Progenitor cell of endocrine pancreas (in vitro differentiated cells): ENCODE measurements at regions not wholly inside any gene's neighbourhood (a gene's known extent, or its start where the extent isn't known, plus 50 kb on each side); places are given as distances from the start of the nearest gene placed in this dataset.
A peak's percentile ranks its signal among the peaks of the same experiment; 100 is the strongest.

Experiments used
- DNase-seq: peaks from one replicate; pipeline ENCODE4 v3.0.0; 2021; ENCODE audit warnings: low spot score; ENCODE audit not compliant: unreplicated experiment
- H3K27ac Mint-ChIP-seq: 2 replicates; pipeline ENCODE4 v1.8.0; 2021; ENCODE audit warnings: mild to moderate bottlenecking, moderate library complexity, mixed read lengths
- H3K27me3 Mint-ChIP-seq: 2 replicates; pipeline ENCODE4 v1.8.0; 2021; ENCODE audit warnings: mixed read lengths
- H3K36me3 Mint-ChIP-seq: 2 replicates; pipeline ENCODE4 v1.8.0; 2022; ENCODE audit warnings: mixed read lengths; ENCODE audit not compliant: insufficient read depth
- H3K4me1 Mint-ChIP-seq: 2 replicates; pipeline ENCODE4 v1.8.0; 2021; ENCODE audit warnings: low read depth, mixed read lengths
- H3K4me3 Mint-ChIP-seq: 2 replicates; pipeline ENCODE4 v1.8.0; 2021; ENCODE audit warnings: low read depth, mild to moderate bottlenecking, moderate library complexity, mixed read lengths
- H3K9me3 Mint-ChIP-seq: 2 replicates; pipeline ENCODE4 v1.8.0; 2021; ENCODE audit warnings: low read depth, mixed read lengths
- TF ChIP-seq, protein P1 (sequence below): fragments of 200-600 bp; sonication (generic); IDR thresholded peaks from one replicate; pipeline ENCODE4 v1.5.0; 2021; ENCODE audit warnings: antibody characterized with exemption, mild to moderate bottlenecking; ENCODE audit not compliant: unreplicated experiment

DNA sequence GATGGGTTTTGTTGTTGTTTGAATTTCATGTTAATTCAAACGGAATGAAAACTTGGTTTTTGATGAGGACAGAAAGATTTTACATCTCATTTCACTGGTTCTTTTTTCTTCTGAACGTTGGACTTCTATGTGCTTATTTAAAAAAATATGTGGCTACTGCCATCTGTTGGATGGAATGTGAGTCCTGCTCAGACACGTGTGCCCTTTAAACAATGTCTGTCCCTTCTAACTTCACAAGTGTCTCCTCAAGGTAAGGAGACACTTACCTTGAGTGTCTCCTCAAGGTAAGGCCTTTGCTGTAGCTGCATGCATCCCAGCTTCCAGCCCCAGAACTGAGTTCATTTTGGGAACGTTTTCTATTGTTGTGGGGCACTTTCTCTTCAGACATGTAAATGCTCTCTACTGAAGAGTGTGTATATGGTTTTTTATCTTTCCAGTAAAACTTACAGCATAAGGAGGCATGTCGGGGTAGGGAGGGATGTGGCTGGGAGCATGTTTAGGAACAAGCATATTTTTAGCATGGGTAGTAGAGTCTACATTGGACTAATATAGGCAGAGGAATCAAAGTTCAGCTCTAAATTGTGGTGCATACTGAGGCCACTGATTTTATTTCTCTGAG is 63.1 kb upstream of the UBE3A start:
- Mint-ChIP-seq H3K27me3 (no peaks in the 10 kb centered on the region), H3K9me3 (no peaks in the 10 kb centered on the region), H3K27ac (no peak overlapping the region), H3K36me3 (no peaks in the 10 kb centered on the region), H3K4me3 (no peak overlapping the region), H3K4me1 (no peaks in the 10 kb centered on the region)
- DNase-seq, result no peak
- TF ChIP-seq, protein P1, sequence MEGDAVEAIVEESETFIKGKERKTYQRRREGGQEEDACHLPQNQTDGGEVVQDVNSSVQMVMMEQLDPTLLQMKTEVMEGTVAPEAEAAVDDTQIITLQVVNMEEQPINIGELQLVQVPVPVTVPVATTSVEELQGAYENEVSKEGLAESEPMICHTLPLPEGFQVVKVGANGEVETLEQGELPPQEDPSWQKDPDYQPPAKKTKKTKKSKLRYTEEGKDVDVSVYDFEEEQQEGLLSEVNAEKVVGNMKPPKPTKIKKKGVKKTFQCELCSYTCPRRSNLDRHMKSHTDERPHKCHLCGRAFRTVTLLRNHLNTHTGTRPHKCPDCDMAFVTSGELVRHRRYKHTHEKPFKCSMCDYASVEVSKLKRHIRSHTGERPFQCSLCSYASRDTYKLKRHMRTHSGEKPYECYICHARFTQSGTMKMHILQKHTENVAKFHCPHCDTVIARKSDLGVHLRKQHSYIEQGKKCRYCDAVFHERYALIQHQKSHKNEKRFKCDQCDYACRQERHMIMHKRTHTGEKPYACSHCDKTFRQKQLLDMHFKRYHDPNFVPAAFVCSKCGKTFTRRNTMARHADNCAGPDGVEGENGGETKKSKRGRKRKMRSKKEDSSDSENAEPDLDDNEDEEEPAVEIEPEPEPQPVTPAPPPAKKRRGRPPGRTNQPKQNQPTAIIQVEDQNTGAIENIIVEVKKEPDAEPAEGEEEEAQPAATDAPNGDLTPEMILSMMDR, result peak; percentile 66

DNA sequence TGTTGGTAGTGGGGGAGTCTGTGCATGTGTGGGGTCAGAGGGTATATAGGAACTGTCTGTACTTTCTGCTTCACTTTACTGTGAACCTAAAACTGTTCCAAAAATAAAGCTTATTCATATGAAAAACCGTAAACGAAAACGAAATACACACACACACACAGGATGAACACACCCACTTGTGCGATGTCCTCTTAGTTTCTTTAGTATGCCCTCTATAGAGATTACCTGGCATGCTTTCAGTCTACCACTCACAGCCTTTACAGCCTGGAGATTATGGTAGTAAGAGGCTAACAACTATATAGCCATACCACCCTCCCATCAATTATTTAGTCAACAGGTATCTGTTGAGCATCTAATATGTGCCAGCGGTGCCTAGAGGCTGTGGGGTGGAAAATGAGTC is 60.0 kb upstream of the UBE3A start:
- Mint-ChIP-seq H3K4me1 (no peaks in the 10 kb centered on the region), H3K27ac (no peak overlapping the region)
- TF ChIP-seq, protein P1, result no peak

DNA sequence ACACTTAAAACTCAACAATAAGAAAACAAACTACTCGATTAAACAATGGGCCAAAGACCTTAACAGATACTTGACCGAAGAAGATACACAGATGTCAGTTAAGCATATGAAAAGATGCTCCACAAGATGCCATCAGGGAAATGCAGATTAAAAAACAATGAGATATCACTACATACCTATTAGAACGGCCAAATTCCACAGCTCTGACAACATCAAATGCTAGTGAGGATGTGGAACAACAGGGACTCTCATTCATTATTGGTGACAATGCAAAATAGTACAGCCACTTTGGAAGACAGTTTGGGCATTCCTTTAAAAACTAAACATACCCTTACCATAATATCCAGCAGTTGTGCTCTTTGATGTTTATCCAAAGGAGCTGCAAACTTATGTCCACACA is 59.1 kb upstream of the UBE3A start:
- TF ChIP-seq, protein P1, result no peak
- Mint-ChIP-seq H3K4me3 (no peak overlapping the region), H3K27me3 (no peaks in the 10 kb centered on the region), H3K27ac (no peak overlapping the region), H3K36me3 (no peaks in the 10 kb centered on the region), H3K4me1 (no peaks in the 10 kb centered on the region), H3K9me3 (peaks cover 8% of the 10 kb centered on the region)
- no peak for DNase-seq

More for the DNA sequence above, 60.0 kb upstream of the UBE3A start:
- DNase-seq, result no peak
- Mint-ChIP-seq H3K27me3 (no peaks in the 10 kb centered on the region), H3K4me3 (no peak overlapping the region), H3K36me3 (no peaks in the 10 kb centered on the region), H3K9me3 (peaks cover 2% of the 10 kb centered on the region)

GRCh38 chr15:25493823-25494526 is 55.2 kb upstream of the UBE3A start:
- Mint-ChIP-seq H3K36me3 (peaks cover 5% of the 10 kb centered on the region), H3K27me3 (no peaks in the 10 kb centered on the region), H3K9me3 (peaks cover 23% of the 10 kb centered on the region), H3K4me3 (no peak overlapping the region), H3K4me1 (no peaks in the 10 kb centered on the region), H3K27ac (no peak overlapping the region)
- DNase-seq, result no peak
- TF ChIP-seq, protein P1, result no peak

DNA sequence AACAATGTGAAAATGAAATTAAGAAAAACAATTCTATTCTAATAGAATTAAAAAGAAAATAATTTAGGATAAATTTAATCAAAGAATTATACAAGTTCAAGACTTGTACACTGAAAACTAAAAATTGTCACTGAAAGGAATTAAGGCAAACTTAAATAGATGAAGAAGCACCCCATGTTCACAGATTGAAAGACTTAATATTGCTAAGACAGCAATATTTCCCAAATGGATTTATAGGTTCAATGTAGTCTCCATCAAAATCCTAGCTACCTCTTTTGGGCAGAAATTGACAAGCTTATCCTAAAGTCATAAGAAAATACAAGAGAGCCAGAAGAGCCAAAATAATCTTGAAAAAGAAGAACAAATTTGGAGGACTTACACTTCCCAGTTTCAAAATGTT is 53.5 kb upstream of the UBE3A start:
- Mint-ChIP-seq H3K36me3 (peaks cover 5% of the 10 kb centered on the region), H3K4me3 (no peak overlapping the region), H3K4me1 (no peaks in the 10 kb centered on the region), H3K27me3 (no peaks in the 10 kb centered on the region), H3K27ac (no peak overlapping the region), H3K9me3 (peaks cover 24% of the 10 kb centered on the region)
- no peak for DNase-seq
- TF ChIP-seq, protein P1, result no peak
